Right lobe of liver (tissue), 4 donors: ENCODE measurements at regions not wholly inside any gene's neighbourhood (a gene's known extent, or its start where the extent isn't known, plus 50 kb on each side); places are given as distances from the start of the nearest gene placed in this dataset.

Source experiments
- CTCF ChIP-seq, 4 donors: fragments of 200-600 bp in 3 of 4; fragments of 450-650 bp in 1 of 4; IDR thresholded peaks; one replicate each; pipeline versions ENCODE4 v1.5.1 to v1.8.0; 2016 to 2022; ENCODE audit warnings: antibody characterized with exemption in 4 of 4, mild to moderate bottlenecking in 2 of 4
- POLR2A ChIP-seq: fragments of 450-650 bp; IDR thresholded peaks from one replicate; pipeline ENCODE4 v1.6.1; 2017; ENCODE audit warnings: antibody characterized with exemption, mild to moderate bottlenecking
- donor health status: DM: no; HTN: no; CAD: no.
- donor health status: DM: no; HTN: no; CAD: no.
- donor health status: DM: no; HTN: yes; CAD: no.

- no peak for TF ChIP-seq POLR2A
- no peak for TF ChIP-seq CTCF (IDR thresholded peaks at IDR 0.05)
Measured at GRCh38 chr2:187826023-187826422, 271.8 kb upstream of the TFPI start.
